Neural crest cell (in vitro differentiated cells): ENCODE measurements at regions not wholly inside any gene's neighbourhood (a gene's known extent, or its start where the extent isn't known, plus 50 kb on each side); places are given as distances from the start of the nearest gene placed in this dataset.
"Not testable (repeated sequence)": the region's sequence is repeated elsewhere in the genome, so short reads cannot be mapped to it uniquely, and the experiment has no call there.

ENCODE experiments used
- DNase-seq: peaks from one replicate; pipeline ENCODE4 v3.0.0; 2021; ENCODE audit warnings: low read depth, mixed read lengths, low spot score
- H3K27ac Mint-ChIP-seq: one replicate; pipeline ENCODE4 v1.8.0; 2021; ENCODE audit warnings: mild to moderate bottlenecking, mixed read lengths; ENCODE audit not compliant: unreplicated experiment
- H3K27me3 Mint-ChIP-seq: 2 replicates; pipeline ENCODE4 v1.8.0; 2021; ENCODE audit warnings: low read depth, mild to moderate bottlenecking, mixed read lengths
- H3K36me3 Mint-ChIP-seq: 2 replicates; pipeline ENCODE4 v1.8.0; 2021; ENCODE audit warnings: low read depth, mild to moderate bottlenecking, mixed read lengths
- H3K4me1 Mint-ChIP-seq: 2 replicates; pipeline ENCODE4 v1.8.0; 2021; ENCODE audit warnings: mixed read lengths
- H3K4me3 Mint-ChIP-seq: one replicate; pipeline ENCODE4 v1.8.0; 2021; ENCODE audit warnings: mild to moderate bottlenecking, mixed read lengths
- H3K9me3 Mint-ChIP-seq: 2 replicates; pipeline ENCODE4 v1.8.0; 2021; ENCODE audit warnings: mixed read lengths
- TF ChIP-seq, protein P1 (sequence below): fragments of 200-600 bp; sonication (generic); conservative IDR thresholded peaks from 2 replicates; pipeline ENCODE4 v1.5.0; 2021; ENCODE audit warnings: antibody characterized with exemption, mild to moderate bottlenecking

DNA sequence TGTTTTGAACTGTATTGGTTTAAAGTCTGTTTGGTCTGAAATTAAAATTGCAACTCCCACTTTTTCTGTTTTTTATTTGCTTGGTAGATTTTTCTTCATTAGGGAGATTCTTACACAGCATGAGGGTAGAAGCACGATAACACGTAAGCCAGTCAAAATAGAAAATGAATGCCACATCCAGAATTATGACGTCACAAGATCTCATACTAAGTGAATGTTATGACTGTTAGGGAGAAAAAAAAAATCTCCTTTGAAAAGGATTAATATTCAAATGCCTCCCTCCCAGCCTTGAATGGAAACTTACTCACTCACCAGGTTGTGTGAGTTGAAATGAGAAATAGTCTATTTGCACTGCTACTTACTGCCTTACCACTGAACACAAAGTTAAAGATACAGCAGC, 670.8 kb downstream of the TFAP2A start:
- no peaks in the 10 kb centered on the region for H3K36me3 Mint-ChIP-seq
- DNase-seq: no peak
- H3K27me3 Mint-ChIP-seq: no peaks in the 10 kb centered on the region
- H3K4me1 Mint-ChIP-seq: no peaks in the 10 kb centered on the region
- TF ChIP-seq, protein P1, sequence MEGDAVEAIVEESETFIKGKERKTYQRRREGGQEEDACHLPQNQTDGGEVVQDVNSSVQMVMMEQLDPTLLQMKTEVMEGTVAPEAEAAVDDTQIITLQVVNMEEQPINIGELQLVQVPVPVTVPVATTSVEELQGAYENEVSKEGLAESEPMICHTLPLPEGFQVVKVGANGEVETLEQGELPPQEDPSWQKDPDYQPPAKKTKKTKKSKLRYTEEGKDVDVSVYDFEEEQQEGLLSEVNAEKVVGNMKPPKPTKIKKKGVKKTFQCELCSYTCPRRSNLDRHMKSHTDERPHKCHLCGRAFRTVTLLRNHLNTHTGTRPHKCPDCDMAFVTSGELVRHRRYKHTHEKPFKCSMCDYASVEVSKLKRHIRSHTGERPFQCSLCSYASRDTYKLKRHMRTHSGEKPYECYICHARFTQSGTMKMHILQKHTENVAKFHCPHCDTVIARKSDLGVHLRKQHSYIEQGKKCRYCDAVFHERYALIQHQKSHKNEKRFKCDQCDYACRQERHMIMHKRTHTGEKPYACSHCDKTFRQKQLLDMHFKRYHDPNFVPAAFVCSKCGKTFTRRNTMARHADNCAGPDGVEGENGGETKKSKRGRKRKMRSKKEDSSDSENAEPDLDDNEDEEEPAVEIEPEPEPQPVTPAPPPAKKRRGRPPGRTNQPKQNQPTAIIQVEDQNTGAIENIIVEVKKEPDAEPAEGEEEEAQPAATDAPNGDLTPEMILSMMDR: no peak
- H3K27ac Mint-ChIP-seq: no peak overlapping the region
- H3K9me3 Mint-ChIP-seq: peaks cover 3% of the 10 kb centered on the region
- H3K4me3 Mint-ChIP-seq: no peak overlapping the region

DNA sequence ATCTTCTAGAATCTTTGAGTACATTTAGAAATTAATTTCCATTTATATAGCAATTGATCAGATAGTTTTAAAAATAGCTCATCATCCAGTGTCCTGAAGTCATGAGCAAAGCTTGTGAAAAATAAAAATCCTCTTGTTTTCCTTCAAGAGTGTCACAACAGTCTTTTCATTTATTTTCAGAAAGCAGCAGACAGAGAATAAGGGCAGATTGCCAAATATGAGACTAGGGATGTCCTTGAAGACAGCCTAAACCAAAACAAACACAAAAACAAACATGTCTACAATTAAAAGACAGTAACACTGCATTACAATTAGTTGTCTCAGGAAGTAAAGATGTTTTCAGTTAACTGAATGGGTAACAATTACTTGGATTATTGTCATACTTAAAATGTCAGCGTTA, 682.8 kb downstream of the TFAP2A start:
- no peak overlapping the region for H3K4me3 Mint-ChIP-seq
- peaks cover 18% of the 10 kb centered on the region for H3K4me1 Mint-ChIP-seq
- peaks cover 4% of the 10 kb centered on the region for H3K36me3 Mint-ChIP-seq
- no peak for DNase-seq
- no peak overlapping the region for H3K27ac Mint-ChIP-seq
- TF ChIP-seq, protein P1: no peak
- H3K27me3 Mint-ChIP-seq: no peaks in the 10 kb centered on the region
- peaks cover 8% of the 10 kb centered on the region for H3K9me3 Mint-ChIP-seq

DNA sequence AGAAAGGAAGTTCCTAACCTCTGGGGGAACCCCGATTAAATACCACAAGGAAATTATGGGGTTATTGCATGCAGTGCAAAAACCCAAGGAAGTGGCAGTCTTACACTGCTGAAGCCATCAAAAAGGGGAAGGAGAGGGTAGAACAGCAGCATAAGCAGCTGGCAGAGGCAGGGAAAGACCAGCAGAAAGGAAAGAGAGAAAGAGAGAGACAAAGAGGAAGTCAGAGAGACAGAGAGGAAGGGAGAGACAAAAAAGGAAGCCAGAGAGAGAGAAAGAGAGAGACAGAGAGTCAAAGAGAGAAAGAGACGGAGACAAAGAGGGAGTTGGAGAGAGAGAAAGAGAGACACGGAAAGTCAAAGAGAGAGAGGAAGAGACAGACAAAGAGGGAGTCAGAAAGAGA, 689.1 kb downstream of the TFAP2A start:
- not testable (repeated sequence) for H3K27ac Mint-ChIP-seq, H3K27me3 Mint-ChIP-seq, H3K9me3 Mint-ChIP-seq, H3K4me3 Mint-ChIP-seq, H3K4me1 Mint-ChIP-seq, H3K36me3 Mint-ChIP-seq, DNase-seq

DNA sequence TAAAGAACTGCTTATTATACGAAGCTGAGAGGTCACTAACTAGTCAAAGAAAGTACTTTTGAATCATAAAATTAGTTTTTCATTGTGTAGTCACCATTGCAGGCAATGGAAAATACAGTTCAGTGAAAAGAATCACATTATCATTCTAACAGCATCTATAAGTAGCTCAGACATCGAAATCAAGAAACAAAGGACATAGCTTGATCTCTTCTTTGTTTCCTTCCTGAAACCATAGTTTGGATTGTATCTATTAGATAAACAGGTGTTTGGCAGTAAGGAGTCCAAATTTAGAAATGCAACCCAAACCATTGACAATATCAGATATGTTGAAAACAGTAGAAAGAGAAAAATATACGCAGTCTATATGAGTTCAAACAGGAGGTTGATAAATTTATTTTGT, 697.3 kb downstream of the TFAP2A start:
- Mint-ChIP-seq H3K36me3 (no peaks in the 10 kb centered on the region), H3K4me3 (no peak overlapping the region), H3K4me1 (no peaks in the 10 kb centered on the region), H3K27ac (no peak overlapping the region), H3K9me3 (no peaks in the 10 kb centered on the region), H3K27me3 (no peaks in the 10 kb centered on the region)
- no peak for DNase-seq
- TF ChIP-seq, protein P1: no peak

DNA sequence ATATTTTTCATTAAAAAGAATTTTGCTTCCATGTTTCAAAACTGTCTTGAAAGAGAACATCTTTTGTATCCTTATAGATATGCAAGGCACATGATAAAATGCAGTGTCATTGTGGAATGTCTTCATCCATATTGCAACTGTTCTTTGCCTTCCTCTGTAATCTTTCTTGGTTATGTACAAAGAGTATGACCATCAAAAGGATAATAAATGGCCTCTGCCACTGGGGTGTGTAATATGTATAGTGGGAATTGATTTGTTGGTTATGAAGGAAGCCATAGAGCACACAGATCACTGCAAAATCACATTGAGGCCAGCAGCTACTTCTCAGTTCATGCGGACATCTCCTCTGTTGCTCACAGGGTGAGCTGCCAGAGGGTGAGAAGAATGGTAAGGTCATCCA, 703.5 kb downstream of the TFAP2A start:
- H3K9me3 Mint-ChIP-seq: peaks cover 3% of the 10 kb centered on the region
- H3K36me3 Mint-ChIP-seq: no peaks in the 10 kb centered on the region
- no peaks in the 10 kb centered on the region for H3K27me3 Mint-ChIP-seq
- TF ChIP-seq, protein P1: no peak
- H3K4me1 Mint-ChIP-seq: peaks cover 10% of the 10 kb centered on the region
- peak overlapping the region; percentile 89 for H3K27ac Mint-ChIP-seq
- no peak overlapping the region for H3K4me3 Mint-ChIP-seq
- DNase-seq: no peak

DNA sequence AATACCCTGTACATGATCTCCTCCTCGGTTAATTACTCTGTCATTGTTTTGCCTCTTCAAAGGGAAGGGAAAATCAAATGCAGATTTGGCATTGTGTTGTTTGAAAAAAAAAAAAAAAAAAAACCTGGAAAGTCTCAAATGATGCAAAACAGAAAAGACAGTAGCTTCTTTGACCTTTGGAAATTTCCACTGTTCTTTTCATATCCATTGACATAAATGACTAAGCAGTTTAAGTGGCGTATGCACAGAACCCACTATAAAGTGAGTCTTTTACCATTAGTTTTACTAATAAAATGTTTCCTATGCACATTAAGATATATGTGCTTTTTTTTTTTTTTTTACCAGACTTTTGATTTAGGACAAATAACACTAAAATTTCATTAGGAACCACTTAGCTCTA, 704.3 kb downstream of the TFAP2A start:
- H3K27ac Mint-ChIP-seq: no peak overlapping the region
- H3K4me3 Mint-ChIP-seq: no peak overlapping the region
- no peak for DNase-seq
- H3K27me3 Mint-ChIP-seq: no peaks in the 10 kb centered on the region
- H3K4me1 Mint-ChIP-seq: peaks cover 10% of the 10 kb centered on the region
- H3K36me3 Mint-ChIP-seq: no peaks in the 10 kb centered on the region
- TF ChIP-seq, protein P1: no peak
- H3K9me3 Mint-ChIP-seq: peaks cover 3% of the 10 kb centered on the region
